ENCODE measurements at regions not wholly inside any gene's neighbourhood (a gene's known extent, or its start where the extent isn't known, plus 50 kb on each side); places are given as distances from the start of the nearest gene placed in this dataset.
A peak's percentile ranks its signal among the peaks of the same experiment; 100 is the strongest.

DNA sequence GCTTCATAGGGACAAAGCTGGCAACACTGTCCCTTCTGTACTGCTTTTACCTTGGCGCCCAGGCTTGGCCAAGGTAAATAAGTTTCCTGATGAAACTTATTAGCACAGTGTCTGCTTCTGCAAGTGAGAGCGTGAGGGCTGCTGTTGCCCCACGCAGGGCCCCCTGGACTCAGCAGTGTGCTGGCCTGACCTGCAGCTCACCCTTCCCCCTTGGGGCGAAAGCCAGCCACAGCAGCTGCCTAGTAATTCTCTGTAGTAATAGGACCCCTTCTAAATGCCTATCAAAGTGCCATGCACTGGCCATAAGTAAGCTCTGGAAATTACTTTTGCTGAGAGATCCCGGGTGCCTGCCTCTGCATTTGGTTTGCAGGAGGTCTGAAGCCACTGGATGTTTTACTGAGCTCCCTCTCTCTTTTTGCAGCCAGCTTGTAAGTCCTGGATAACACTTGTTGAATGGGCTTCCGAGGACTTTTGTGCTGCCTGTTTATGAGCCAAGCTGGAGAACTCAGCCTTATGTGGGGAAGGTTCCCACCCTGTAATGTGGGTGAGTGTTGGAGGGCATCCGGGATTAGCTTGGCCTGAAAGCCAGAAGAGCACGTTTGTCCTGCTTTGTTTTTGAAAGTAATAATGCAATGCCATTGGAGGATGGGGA is 293.9 kb downstream of the C7orf25 start:
- 48 to 52% (median 50%) methylated on average over 8 of the region's 8 CpGs for WGBS, 4 donors
- Histone ChIP-seq H3K9me3 (no peaks in the 10 kb centered on the region), H3K27me3 (no peaks in the 10 kb centered on the region), H3K4me1 (peaks cover 0 to 14% (median 0%) of the 10 kb centered on the region in 12 donors), H3K36me3 (no peaks in the 10 kb centered on the region), H3K27ac (no peak overlapping the region), H3K4me3 (no peak overlapping the region)
- intact Hi-C loops (cut with DNase I), result no loop called here
- DNase-seq, result no peak
- TF ChIP-seq POLR2A (IDR thresholded peaks at IDR 0.05), result no peak
- TF ChIP-seq, protein P1, sequence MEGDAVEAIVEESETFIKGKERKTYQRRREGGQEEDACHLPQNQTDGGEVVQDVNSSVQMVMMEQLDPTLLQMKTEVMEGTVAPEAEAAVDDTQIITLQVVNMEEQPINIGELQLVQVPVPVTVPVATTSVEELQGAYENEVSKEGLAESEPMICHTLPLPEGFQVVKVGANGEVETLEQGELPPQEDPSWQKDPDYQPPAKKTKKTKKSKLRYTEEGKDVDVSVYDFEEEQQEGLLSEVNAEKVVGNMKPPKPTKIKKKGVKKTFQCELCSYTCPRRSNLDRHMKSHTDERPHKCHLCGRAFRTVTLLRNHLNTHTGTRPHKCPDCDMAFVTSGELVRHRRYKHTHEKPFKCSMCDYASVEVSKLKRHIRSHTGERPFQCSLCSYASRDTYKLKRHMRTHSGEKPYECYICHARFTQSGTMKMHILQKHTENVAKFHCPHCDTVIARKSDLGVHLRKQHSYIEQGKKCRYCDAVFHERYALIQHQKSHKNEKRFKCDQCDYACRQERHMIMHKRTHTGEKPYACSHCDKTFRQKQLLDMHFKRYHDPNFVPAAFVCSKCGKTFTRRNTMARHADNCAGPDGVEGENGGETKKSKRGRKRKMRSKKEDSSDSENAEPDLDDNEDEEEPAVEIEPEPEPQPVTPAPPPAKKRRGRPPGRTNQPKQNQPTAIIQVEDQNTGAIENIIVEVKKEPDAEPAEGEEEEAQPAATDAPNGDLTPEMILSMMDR (IDR thresholded peaks at IDR 0.05), result no peak
- no peak for ATAC-seq

DNA sequence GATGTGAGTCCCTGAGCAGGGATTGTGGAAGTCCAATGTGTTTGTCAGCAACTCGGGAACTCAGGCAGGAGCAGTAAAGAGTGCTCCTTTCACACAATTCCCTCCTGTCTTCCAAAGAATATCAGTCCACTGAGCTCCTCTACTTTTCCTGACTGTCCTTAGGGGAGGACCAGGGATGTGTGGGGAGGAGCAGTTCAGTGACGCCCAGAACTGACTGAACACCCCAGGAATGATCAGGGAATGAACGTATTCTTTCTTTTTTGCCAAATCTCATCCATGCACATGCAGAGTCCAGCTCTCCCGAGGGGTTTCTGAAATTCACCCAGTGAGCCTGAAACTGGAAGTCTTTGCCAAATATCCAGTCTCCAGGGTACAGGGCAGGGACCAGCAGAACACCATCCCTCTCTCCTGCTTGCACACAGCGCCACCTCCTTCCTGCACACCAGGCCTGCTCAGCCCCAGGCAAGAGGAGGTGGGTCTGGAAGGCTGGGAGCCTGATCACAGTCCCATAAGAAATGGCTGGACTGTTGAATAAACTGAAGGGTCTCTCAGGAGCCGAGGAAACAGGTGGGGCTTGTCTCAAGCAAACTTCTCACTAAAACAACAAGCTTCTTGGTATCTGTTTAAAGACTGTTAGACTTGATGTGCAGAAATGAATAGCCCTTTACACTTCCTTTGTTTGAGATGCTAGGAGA is 294.7 kb downstream of the C7orf25 start:
- WGBS, 4 donors, result 58 to 72% (median 65%) methylated on average over 6 of the region's 6 CpGs
- DNase-seq, result peak in 2 of 5 donors; percentile 15 to 28

DNA sequence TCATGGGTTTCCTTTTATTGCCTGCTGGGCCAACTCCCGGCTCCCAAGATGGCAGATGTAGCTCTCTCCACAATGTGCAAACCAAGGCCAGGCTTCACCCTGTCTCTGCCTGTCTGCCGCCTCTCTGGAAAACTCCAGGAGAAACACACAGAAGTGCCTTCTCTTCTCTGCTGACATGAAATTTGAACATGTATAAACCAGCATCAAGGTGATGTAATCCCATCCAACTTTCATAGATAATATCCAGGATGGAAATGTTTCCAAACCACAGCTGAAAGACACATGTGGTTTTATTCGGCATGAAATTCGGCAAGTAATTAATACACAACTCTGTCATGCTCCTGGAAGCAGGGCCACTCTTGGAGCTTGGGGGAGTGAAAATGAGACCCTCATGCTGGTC is 297.2 kb downstream of the C7orf25 start:
- no peak for TF ChIP-seq POLR2A (IDR thresholded peaks at IDR 0.05)
- TF ChIP-seq, protein P1 (IDR thresholded peaks at IDR 0.05), result no peak
- no peaks in the 10 kb centered on the region for H3K9me3 ChIP-seq
- WGBS, 4 donors, result 92 to 94% (median 93%) methylated on average over 4 of the region's 4 CpGs

More for the DNA sequence above, 294.7 kb downstream of the C7orf25 start:
- Histone ChIP-seq H3K4me1 (peaks cover 0 to 14% (median 0%) of the 10 kb centered on the region in 12 donors), H3K4me3 (no peak overlapping the region), H3K27ac (no peak overlapping the region), H3K9me3 (no peaks in the 10 kb centered on the region), H3K27me3 (no peaks in the 10 kb centered on the region), H3K36me3 (no peaks in the 10 kb centered on the region)
- ATAC-seq, result peak in 2 of 4 donors; percentile 34 to 36
- intact Hi-C loops (cut with DNase I), result no loop called here
- no peak for TF ChIP-seq POLR2A (IDR thresholded peaks at IDR 0.05)
- TF ChIP-seq, protein P1 (IDR thresholded peaks at IDR 0.05), result no peak

DNA sequence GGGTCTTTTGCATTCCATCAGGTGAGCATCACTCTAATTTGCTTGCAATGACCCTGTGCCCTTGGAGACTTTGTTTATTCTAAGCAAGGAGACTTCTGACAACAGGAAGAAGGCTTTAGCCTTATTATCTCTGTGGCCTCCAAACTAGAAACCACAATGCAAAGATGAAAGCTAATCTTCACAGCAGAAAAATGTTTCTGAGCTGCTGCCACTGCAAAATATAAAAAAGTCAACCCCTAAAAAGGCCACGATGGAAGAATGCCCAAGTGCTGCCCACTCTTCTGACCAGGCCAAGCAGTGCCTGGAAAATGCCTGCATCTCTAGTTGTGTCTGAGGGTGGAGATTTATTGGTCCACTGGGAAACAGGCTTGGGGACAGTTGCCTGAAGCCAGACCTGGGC is 299.9 kb downstream of the C7orf25 start:
- Histone ChIP-seq H3K27ac (peak overlapping the region in 1 of 12 donors; percentile 4), H3K27me3 (no peaks in the 10 kb centered on the region), H3K9me3 (no peaks in the 10 kb centered on the region), H3K4me3 (no peak overlapping the region), H3K4me1 (peaks cover 0 to 3% (median 0%) of the 10 kb centered on the region in 12 donors), H3K36me3 (no peaks in the 10 kb centered on the region)
- 70 to 92% (median 78%) methylated on average over 1 of the region's 1 CpG for WGBS, 4 donors
- ATAC-seq (no peak), DNase-seq (no peak)
- TF ChIP-seq, protein P1 (IDR thresholded peaks at IDR 0.05), result no peak
- TF ChIP-seq POLR2A (IDR thresholded peaks at IDR 0.05), result no peak
- intact Hi-C loops (cut with DNase I), result no loop called here

More for the DNA sequence above, 297.2 kb downstream of the C7orf25 start:
- no peak for DNase-seq
- no peak for ATAC-seq
- Histone ChIP-seq H3K4me3 (no peak overlapping the region), H3K27ac (no peak overlapping the region), H3K27me3 (no peaks in the 10 kb centered on the region), H3K36me3 (no peaks in the 10 kb centered on the region), H3K4me1 (peaks cover 0 to 14% (median 0%) of the 10 kb centered on the region in 12 donors)
- intact Hi-C loops (cut with DNase I), result no loop called here

All from heart left ventricle (tissue), 16 donors.